Endothelial cell of umbilical vein (primary cell): ENCODE measurements at regions not wholly inside any gene's neighbourhood (a gene's known extent, or its start where the extent isn't known, plus 50 kb on each side); places are given as distances from the start of the nearest gene placed in this dataset.

ENCODE experiments used
- BruUV-seq: library from RNA; stranded (reverse); fragments of 400-500 nt; replicated peaks from 2 replicates; lab custom pipeline; 2021; lab: Mats Ljungman, UMichigan
- CTCF ChIA-PET: fragments of 300-600, 350-600 bp; sonication (Branson Sonifier 250); formaldehyde crosslinking; loops from one replicate; lab custom pipeline; 2021; ENCODE audit warnings: antibody characterized with exemption, inconsistent platforms; lab: Charles Lee
- POLR2A ChIA-PET: fragments of 300-600, 350-600 bp; sonication (Branson Sonifier 250); formaldehyde crosslinking; loops from one replicate; lab custom pipeline; 2021; ENCODE audit warnings: antibody characterized with exemption, inconsistent platforms; lab: Charles Lee
- DNase-seq: peaks from one replicate; pipeline ENCODE4 v3.0.0-alpha.2; 2011; ENCODE audit warnings: low read depth, low spot score
- FAIRE-seq: peaks from 2 replicates; lab custom pipeline; 2011; peaks lifted over from hg19 to GRCh38; lab: Jason Lieb, UNC
- H2AFZ ChIP-seq: 2 replicates; pipeline ENCODE4 v1.6.0; 2012; ENCODE audit warnings: low read depth, low read length, control low read depth, inconsistent platforms
- H3K27ac ChIP-seq: 2 replicates; pipeline ENCODE4 v1.5.1; 2011; ENCODE audit warnings: low read depth, mild to moderate bottlenecking, control low read depth, low read length, moderate library complexity; ENCODE audit not compliant: insufficient read depth
- H3K27me3 ChIP-seq, 2 experiments: 2 replicates each; pipeline versions ENCODE4 v1.6.0 to v1.6.1; 2011; ENCODE audit warnings: low read length in 2 of 2, mixed read lengths in 1 of 2; ENCODE audit not compliant: control insufficient read depth in 2 of 2, insufficient read depth in 2 of 2
- H3K36me3 ChIP-seq, 2 experiments: 2 replicates in 1 of 2; 3 replicates in 1 of 2; pipeline ENCODE4 v1.5.1; 2011; ENCODE audit warnings: low read length in 2 of 2, mild to moderate bottlenecking in 1 of 2, moderate library complexity in 1 of 2; ENCODE audit not compliant: control insufficient read depth in 2 of 2, insufficient read depth in 2 of 2; ENCODE audit errors: extremely low read depth in 1 of 2
- H3K4me1 ChIP-seq: 3 replicates; pipeline ENCODE4 v1.5.1; 2011; ENCODE audit warnings: mild to moderate bottlenecking, low read length; ENCODE audit not compliant: control insufficient read depth, insufficient read depth; ENCODE audit errors: extremely low read depth
- H3K4me2 ChIP-seq: 2 replicates; pipeline ENCODE4 v1.6.1; 2011; ENCODE audit warnings: low read length, control low read depth, mixed read lengths; ENCODE audit not compliant: insufficient read depth
- H3K4me3 ChIP-seq, 3 experiments: fragments of 200-600 bp in 1 of 3; sonication (generic), shearing (Covaris generic) in 1 of 3; replicated peaks in 1 of 3; 2 replicates each; pipeline ENCODE4 v1.5.1; 2011 to 2016; ENCODE audit warnings: control low read depth in 3 of 3, low read length in 3 of 3, mild to moderate bottlenecking in 2 of 3, inconsistent platforms in 1 of 3, low read depth in 1 of 3, moderate library complexity in 1 of 3; ENCODE audit not compliant: insufficient read depth in 1 of 3
- H3K79me2 ChIP-seq: 2 replicates; pipeline ENCODE4 v1.6.0; 2012; ENCODE audit warnings: low read length, inconsistent platforms; ENCODE audit not compliant: control insufficient read depth, insufficient read depth
- H3K9ac ChIP-seq: replicated peaks from 2 replicates; pipeline ENCODE3; 2011; ENCODE audit warnings: low read length, control low read depth; ENCODE audit not compliant: insufficient read depth; ENCODE audit errors: extremely low read depth
- H3K9me1 ChIP-seq: replicated peaks from 3 replicates; pipeline ENCODE4 v1.6.0; 2011; ENCODE audit warnings: mild to moderate bottlenecking, low read length; ENCODE audit not compliant: control insufficient read depth, insufficient read depth; ENCODE audit errors: extremely low read depth
- H3K9me3 ChIP-seq: replicated peaks from 2 replicates; pipeline ENCODE4 v1.5.1; 2012; ENCODE audit warnings: low read length, inconsistent platforms; ENCODE audit not compliant: control insufficient read depth, insufficient read depth
- H4K20me1 ChIP-seq: replicated peaks from 2 replicates; pipeline ENCODE3; 2011; ENCODE audit warnings: mild to moderate bottlenecking, low read length; ENCODE audit not compliant: control insufficient read depth, insufficient read depth; ENCODE audit errors: extremely low read depth
- CTCF ChIP-seq, 2 donors: IDR thresholded peaks; 1 replicate in 1 of 2; 2 replicates in 1 of 2; pipeline ENCODE4 v1.5.1; 2011; ENCODE audit warnings: low read length in 2 of 2, mild to moderate bottlenecking in 2 of 2, moderate library complexity in 2 of 2, control low read depth in 1 of 2, inconsistent platforms in 1 of 2, low read depth in 1 of 2; ENCODE audit not compliant: insufficient read depth in 1 of 2; ENCODE audit errors: extremely low read depth in 1 of 2
- EZH2 ChIP-seq: IDR thresholded peaks from 2 replicates; pipeline ENCODE4 v1.6.1; 2012; ENCODE audit warnings: borderline replicate concordance, low read depth, mild to moderate bottlenecking, moderate library complexity, low read length, inconsistent platforms; ENCODE audit not compliant: severe bottlenecking
- FOS ChIP-seq: IDR thresholded peaks from 2 replicates; pipeline ENCODE4 v1.6.1; 2011; ENCODE audit warnings: mild to moderate bottlenecking, low read length, moderate library complexity, borderline replicate concordance; ENCODE audit not compliant: insufficient read depth
- GATA2 ChIP-seq: IDR thresholded peaks from 2 replicates; pipeline ENCODE4 v1.7.0; 2011; ENCODE audit warnings: low read depth, mild to moderate bottlenecking, moderate library complexity, mixed read lengths, low read length; ENCODE audit not compliant: insufficient read length, insufficient read depth
- JUN ChIP-seq: IDR thresholded peaks from 2 replicates; pipeline ENCODE4 v1.6.1; 2011; ENCODE audit warnings: borderline replicate concordance, low read depth; ENCODE audit not compliant: insufficient read length, insufficient read depth
- MAX ChIP-seq: IDR thresholded peaks from 2 replicates; pipeline ENCODE4 v1.6.1; 2011; ENCODE audit not compliant: insufficient read depth, insufficient read length
- MYC ChIP-seq: IDR thresholded peaks from one replicate; pipeline ENCODE4 v1.6.1; 2011; ENCODE audit warnings: mild to moderate bottlenecking, low read depth, low read length
- POLR2A ChIP-seq: IDR thresholded peaks from 2 replicates; pipeline ENCODE4 v1.6.1; 2012; ENCODE audit warnings: low read depth, mild to moderate bottlenecking, control low read depth, low read length
- POLR2AphosphoS5 ChIP-seq: IDR thresholded peaks from 2 replicates; pipeline ENCODE4 v1.6.1; 2012; ENCODE audit warnings: low read depth, mild to moderate bottlenecking, control low read depth, low read length, moderate library complexity; ENCODE audit not compliant: insufficient read depth
- dilution Hi-C: fragments of 300-500 bp; cut with MboI; formaldehyde crosslinking; loops from one replicate; pipeline ENCODE4 v1.15.0; 2019; ENCODE audit warnings: low sequenced_read_pairs; ENCODE audit not compliant: extremely low pct_ligation_motif_present
- intact Hi-C: fragments of 100-400 bp; cut with micrococcal nuclease; formaldehyde crosslinking; loops from one replicate; pipeline ENCODE4 v1.10.0; 2022

- Histone ChIP-seq H3K27me3 (no peaks in the 10 kb centered on the region), H3K9me1 (no peaks in the 10 kb centered on the region), H3K36me3 (no peaks in the 10 kb centered on the region), H3K4me2 (no peak overlapping the region), H3K79me2 (no peaks in the 10 kb centered on the region), H3K4me3 (no peak overlapping the region), H2AFZ (no peak overlapping the region), H4K20me1 (no peaks in the 10 kb centered on the region), H3K27ac (no peak overlapping the region), H3K9ac (no peak overlapping the region), H3K9me3 (no peaks in the 10 kb centered on the region), H3K4me1 (no peaks in the 10 kb centered on the region)
- no TSS peak for BruUV-seq
- dilution Hi-C loops (no loop called here), intact Hi-C loops (no loop called here)
- TF ChIP-seq FOS (no peak), EZH2 (no peak), CTCF (IDR thresholded peaks at IDR 0.05; ENCODE audit: extremely low read depth in 1 of 2, insufficient read depth in 1 of 2, low read depth in 1 of 2, low read length in 2 of 2) (no peak), MYC (no peak), GATA2 (no peak)
- ChIA-PET CTCF (no interaction called here), POLR2A (no interaction called here)
- no peak for DNase-seq
- no peak for FAIRE-seq
These were observed 826.7 kb upstream of the ACVR2A start for GRCh38 chr2:147017951-147018645.

- H3K4me1 ChIP-seq: no peaks in the 10 kb centered on the region
- no peak overlapping the region for H3K9ac ChIP-seq
- no TSS peak for BruUV-seq
- DNase-seq: no peak
- H3K27me3 ChIP-seq: no peaks in the 10 kb centered on the region
- no peaks in the 10 kb centered on the region for H3K36me3 ChIP-seq
- no peak for FAIRE-seq
- POLR2A ChIA-PET: no interaction called here
- no peaks in the 10 kb centered on the region for H4K20me1 ChIP-seq
- no peaks in the 10 kb centered on the region for H3K79me2 ChIP-seq
- H3K9me3 ChIP-seq: no peaks in the 10 kb centered on the region
- CTCF ChIA-PET: no interaction called here
- dilution Hi-C loops (no loop called here), intact Hi-C loops (no loop called here)
- H3K9me1 ChIP-seq: no peaks in the 10 kb centered on the region
- H2AFZ ChIP-seq: no peak overlapping the region
- TF ChIP-seq MAX: no peak
- TF ChIP-seq POLR2A: no peak
- TF ChIP-seq EZH2: no peak
- TF ChIP-seq JUN: no peak
- TF ChIP-seq GATA2: no peak
- no peak for TF ChIP-seq FOS
- TF ChIP-seq CTCF (IDR thresholded peaks at IDR 0.05; ENCODE audit: extremely low read depth in 1 of 2, insufficient read depth in 1 of 2, low read depth in 1 of 2, low read length in 2 of 2): no peak
- no peak for TF ChIP-seq MYC
- TF ChIP-seq POLR2AphosphoS5: no peak
- no peak overlapping the region for H3K27ac ChIP-seq
- no peak overlapping the region for H3K4me3 ChIP-seq
- H3K4me2 ChIP-seq: no peak overlapping the region
These were observed 828.6 kb upstream of the ACVR2A start for GRCh38 chr2:147016181-147016580.
